ENCODE measurements at regions not wholly inside any gene's neighbourhood (a gene's known extent, or its start where the extent isn't known, plus 50 kb on each side); places are given as distances from the start of the nearest gene placed in this dataset.

DNA sequence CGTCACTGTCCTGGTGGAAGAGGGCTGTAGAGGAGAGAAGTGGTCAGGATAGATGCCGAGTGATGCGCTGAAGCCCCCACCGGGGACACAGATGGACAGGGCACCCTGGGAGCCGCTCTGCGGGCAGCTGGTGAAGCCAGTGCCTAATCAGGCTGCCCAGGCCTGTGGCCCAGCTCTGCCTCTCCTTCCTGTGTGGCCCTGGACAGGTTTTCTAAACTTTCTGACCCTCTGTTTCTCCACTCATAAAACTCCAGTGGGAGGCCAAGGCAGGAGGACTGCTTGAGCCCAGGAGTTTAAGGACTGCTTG lies 86.1 kb downstream of the C5orf15 start:
- H3K27ac ChIP-seq: no peak overlapping the region

DNA sequence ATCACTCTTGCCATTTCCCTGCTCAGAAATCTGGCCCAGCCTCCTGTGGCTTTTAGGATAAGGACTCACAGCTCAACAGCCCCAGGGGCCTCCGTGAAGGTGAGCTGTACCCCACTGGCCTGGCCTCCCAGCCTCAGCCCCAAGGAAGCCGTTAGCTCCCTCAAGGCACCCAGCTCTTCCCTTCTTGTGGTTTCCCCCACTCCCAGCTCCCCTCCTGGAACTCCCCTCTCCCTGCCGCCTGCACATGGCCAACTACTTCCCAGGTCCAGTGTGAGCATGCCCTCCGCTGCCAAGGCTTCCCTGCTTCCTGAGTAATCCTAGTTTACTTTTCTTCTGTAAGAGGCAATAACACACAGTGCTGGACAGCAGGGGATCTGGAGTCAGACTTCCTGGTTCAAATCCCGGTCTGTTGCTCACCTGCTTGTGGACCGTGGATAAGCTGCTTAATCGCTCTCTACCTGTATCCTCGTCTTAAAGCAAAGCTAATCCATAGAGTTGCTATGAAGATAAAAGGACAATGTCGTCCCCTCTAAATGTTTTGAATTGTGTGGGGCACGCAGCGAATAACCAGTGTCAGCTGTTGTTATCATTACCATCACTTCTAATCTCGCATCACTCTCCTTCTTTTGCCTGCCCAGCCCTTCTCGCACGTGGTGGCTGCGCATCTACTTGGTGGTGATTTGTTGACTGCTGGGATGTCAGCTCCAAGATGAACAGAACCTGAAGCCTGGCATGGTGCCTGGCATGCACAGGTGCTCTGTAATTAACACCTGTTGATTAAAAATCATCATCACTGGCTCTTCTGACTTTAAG lies 86.6 kb downstream of the C5orf15 start:
- TF ChIP-seq ZFX (IDR thresholded peaks at IDR 0.05; ENCODE audit: borderline replicate concordance): no peak
- TF ChIP-seq, protein P1, sequence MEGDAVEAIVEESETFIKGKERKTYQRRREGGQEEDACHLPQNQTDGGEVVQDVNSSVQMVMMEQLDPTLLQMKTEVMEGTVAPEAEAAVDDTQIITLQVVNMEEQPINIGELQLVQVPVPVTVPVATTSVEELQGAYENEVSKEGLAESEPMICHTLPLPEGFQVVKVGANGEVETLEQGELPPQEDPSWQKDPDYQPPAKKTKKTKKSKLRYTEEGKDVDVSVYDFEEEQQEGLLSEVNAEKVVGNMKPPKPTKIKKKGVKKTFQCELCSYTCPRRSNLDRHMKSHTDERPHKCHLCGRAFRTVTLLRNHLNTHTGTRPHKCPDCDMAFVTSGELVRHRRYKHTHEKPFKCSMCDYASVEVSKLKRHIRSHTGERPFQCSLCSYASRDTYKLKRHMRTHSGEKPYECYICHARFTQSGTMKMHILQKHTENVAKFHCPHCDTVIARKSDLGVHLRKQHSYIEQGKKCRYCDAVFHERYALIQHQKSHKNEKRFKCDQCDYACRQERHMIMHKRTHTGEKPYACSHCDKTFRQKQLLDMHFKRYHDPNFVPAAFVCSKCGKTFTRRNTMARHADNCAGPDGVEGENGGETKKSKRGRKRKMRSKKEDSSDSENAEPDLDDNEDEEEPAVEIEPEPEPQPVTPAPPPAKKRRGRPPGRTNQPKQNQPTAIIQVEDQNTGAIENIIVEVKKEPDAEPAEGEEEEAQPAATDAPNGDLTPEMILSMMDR (IDR thresholded peaks at IDR 0.05): no peak
- no peak overlapping the region for H3K27ac ChIP-seq

More for the DNA sequence above, 86.1 kb downstream of the C5orf15 start:
- TF ChIP-seq, protein P1 (IDR thresholded peaks at IDR 0.05): no peak
- TF ChIP-seq ZFX (IDR thresholded peaks at IDR 0.05; ENCODE audit: borderline replicate concordance): no peak

DNA sequence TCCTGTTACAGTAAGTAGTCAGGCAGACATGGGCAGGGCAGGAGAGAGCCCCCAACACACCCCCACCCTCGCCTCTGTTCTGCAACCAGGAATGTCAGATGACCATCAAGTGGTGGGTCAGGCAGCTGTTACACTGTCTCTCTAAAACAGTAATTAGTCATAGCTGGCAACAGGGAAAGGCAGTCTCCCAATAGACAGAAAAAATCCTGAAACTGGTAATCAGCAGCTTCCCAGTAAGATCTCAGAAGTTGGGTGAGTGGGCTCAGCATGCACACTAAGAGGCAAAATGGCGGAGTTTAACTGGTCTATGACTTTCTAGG lies 90.2 kb downstream of the C5orf15 start:
- H3K27ac ChIP-seq: no peak overlapping the region
- TF ChIP-seq, protein P1 (IDR thresholded peaks at IDR 0.05): no peak
- TF ChIP-seq ZFX (IDR thresholded peaks at IDR 0.05; ENCODE audit: borderline replicate concordance): no peak

DNA sequence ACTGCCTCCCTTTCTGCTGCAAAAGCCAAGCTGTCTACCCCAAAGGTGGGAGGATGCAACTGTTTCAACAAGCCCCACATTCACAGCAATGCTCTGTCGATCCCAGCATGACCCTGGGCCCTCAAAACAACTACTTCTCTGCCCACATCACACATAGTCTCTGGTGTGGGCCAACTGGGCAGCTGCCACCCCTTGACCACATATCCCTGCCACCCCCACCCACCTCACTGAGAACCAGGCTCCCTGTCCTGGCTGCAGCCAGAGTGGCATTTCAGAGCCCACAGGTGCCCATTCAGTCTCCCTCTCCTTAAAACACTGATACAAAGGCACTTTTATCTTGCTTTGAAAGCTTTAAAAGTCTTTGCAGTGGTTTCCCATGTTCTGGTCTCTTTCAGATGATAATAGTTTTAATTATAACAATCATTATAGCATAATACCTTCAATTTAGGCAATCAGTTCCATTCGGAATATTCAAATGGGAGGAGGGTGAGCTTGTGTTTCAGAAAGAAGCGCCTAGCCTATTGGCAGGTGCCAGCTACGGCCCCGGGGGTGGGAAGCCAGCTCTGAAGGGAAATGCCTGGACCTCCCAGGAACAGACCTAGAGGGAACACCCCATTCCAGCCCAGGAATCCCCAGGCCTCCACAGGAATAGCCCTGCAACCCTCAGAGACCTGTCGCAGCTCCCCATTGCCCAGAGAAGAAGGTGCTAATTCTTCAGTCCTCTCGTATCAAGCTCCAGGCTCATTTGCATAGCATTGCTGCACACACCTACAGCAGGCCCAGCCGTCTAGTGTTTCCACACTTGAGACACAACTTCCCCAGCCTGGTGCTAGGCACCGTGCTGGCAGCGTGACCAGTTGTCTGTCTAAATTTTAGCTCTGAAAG lies 90.8 kb downstream of the C5orf15 start:
- no peak overlapping the region for H3K27ac ChIP-seq
- TF ChIP-seq ZFX (IDR thresholded peaks at IDR 0.05; ENCODE audit: borderline replicate concordance): no peak
- TF ChIP-seq, protein P1 (IDR thresholded peaks at IDR 0.05): no peak

DNA sequence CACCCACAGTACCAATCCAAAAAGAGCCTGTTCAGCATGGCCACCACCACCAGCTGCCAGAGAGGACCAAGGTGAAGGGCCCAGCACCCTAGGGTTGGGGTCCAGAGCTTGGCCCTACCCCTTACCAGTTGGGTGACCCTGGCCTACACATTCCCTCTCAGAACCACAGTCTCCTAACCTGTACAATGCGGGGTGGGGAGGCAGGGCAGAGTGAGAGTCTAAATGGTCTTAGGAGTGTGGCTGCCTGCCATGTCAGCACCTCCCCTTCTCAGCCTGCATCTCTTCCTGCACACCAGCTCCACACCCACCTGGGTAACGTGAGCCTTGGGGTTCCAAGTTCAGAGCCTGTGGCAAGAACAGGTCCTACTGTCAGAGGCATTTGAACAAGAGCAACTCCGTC lies 92.2 kb downstream of the C5orf15 start:
- H3K27ac ChIP-seq: no peak overlapping the region
- no peak for TF ChIP-seq ZFX (IDR thresholded peaks at IDR 0.05; ENCODE audit: borderline replicate concordance)
- TF ChIP-seq, protein P1 (IDR thresholded peaks at IDR 0.05): no peak

DNA sequence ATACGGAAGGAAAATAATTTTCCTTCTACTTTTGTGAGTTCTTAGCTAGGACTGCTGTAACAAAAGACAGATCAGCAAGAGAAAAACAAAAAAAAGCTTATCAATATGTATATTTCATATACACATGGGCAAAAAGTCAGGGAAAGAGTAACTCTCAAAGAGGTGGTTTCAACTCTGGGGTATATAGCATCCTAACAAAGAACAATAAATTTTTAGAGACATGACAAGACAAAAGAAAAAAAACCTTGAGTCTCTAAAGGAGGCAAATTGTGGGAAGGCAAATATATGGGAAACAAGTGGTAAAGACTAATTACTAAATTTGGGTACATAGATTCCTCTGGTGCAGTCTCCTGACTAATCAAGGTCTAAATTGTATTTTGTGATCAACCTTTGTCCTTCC lies 93.2 kb downstream of the C5orf15 start:
- no peak for TF ChIP-seq ZFX (IDR thresholded peaks at IDR 0.05; ENCODE audit: borderline replicate concordance)
- TF ChIP-seq, protein P1 (IDR thresholded peaks at IDR 0.05): no peak
- no peak overlapping the region for H3K27ac ChIP-seq

DNA sequence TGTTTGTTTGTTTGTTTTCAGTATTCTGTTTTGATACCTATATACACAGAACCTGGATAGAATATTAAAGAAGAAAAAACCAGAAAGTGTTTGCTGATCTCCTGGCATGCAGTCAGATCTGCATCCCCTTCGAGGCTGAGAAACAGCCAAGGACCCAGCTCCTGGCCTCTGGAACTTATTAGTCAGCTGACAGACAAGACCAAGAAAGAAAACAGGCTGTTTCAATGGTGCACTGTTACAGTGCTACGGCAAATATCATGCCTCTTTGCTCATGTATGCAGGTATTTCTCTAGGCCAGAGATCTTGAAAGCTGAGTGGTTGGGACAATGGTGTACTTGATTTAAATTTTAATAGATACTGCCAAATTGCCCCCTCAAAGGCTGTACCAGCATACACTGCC lies 95.0 kb downstream of the C5orf15 start:
- TF ChIP-seq, protein P1 (IDR thresholded peaks at IDR 0.05): no peak
- no peak for TF ChIP-seq ZFX (IDR thresholded peaks at IDR 0.05; ENCODE audit: borderline replicate concordance)
- no peak overlapping the region for H3K27ac ChIP-seq
